ENCODE measurements at regions not wholly inside any gene's neighbourhood (a gene's known extent, or its start where the extent isn't known, plus 50 kb on each side); places are given as distances from the start of the nearest gene placed in this dataset.
A peak's percentile ranks its signal among the peaks of the same experiment; 100 is the strongest.

DNA sequence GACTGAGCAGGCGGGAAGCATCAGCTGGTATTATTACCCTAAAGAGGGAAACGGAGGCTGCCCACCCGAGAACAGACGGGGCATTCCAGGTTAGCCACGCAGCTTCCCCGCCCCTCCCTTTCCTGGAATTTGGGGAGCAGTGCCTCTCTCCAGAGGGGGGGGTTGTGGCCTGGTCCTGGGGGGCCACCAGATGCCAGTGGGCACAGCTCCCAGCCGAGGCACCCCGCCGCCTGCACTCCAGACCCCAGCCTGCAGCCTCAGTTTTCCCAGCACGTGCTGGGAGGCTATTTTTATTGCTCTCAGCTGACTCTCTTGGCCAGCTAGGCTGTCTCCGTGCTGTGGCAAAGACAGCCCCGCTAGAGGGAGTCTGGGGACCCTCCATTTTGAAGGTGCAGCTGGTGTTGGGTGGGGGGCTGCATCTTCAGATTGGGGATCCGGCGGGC is 62.7 kb upstream of the GSE1 start:
- no peak for DNase-seq

DNA sequence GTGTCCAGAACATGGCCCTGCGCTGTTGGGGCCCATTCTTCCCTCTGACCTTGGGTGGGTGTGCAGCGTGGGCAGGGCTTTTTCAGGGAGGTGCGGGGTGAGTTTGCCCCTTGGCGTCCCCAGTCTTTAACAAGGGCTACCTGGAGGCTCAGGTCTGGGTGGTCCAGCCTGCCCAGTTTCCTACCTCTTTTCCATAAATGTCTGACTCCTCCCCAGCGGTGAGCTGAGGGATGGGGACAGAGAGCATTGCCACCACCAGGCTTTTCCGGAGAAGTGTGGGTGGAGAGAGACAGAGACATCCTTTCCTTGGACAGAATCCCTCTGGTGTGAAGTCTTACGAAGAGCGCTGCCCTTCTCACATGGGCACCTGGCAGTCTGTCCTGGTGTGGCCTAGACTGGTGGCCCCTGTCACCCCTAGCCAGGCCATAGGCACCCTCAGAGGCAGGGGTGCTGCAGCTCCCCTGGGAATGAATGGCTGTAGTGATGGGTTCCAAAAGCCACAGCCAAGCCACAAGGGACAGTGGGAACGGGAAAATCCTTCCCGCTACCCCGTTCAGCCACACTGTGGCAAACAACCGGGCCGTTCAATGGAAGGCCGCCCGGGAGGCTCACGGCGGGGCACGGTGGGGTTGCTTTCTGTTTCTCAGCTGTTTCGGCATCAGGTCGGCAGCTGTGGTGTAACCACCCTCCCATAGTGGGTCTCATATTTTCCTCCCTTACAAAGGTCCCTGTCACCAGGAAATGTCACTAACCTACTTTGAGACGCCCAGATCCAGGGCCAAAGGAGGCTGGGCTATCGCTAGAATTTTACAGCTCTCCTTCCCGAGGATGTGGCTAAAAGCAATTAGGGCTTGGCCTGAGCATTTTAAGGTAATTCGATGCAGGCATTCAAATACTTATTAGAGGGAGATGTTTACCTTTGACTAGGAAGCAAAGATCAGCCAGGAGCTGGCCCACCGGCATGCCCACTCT is 61.9 kb upstream of the GSE1 start:
- DNase-seq: no peak

DNA sequence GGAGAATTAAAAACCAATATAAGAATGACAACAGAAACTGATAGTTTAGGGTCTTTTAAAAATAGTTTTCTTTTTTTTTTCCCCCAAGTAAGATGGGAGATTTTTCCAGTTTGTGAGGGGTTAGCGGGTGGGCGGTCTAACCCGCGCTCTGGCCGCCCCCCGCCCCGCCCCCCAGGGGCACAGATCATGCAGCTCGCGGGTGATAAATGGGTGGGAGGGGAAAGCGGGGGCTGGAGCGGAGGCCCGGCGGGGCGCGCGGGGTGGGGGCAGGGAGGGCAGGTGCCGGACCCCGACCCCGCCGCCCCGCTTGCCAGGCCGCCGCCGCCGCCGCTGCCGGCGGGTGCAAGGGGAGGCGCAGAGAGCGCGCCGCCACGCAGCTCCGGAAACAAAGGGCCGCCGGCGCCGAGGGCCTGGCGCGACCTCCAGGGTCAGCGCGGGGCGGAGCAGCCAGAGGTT is 60.1 kb upstream of the GSE1 start:
- no peak for DNase-seq

DNA sequence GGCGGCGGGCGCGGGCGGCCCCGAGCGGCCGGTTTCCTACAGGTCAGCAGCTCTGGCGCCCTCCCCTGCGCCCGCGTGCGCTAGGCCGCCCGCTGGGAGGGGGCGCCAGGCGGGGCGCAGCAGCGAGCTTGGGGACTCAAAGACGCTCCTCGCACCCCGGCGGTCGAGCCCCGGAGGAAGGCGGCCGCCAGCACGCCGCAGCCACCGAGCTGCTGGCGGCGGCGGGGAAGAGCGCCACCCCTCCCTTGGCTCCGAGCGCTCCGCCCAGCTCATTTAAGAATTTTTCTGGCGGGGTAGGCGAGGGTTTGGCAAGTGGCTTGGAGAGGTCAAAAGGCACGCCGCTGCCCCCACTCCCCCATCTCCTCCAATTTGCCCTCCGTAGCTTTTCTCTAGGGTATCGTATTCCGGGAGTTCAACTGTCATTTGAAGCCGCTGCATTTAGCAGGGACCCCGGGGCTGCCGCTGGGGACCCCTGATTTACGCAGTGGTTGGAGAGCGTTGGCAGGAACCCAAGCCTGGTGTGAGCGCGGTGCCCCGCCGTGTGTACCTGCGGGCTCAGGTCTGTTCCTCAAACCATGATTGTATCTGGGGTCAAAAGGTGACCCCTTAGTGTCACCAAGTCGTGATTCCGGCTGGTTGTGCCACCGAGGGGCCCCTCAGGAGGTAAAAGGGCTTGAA is 59.5 kb upstream of the GSE1 start:
- DNase-seq: peak; percentile 61 to 75

DNA sequence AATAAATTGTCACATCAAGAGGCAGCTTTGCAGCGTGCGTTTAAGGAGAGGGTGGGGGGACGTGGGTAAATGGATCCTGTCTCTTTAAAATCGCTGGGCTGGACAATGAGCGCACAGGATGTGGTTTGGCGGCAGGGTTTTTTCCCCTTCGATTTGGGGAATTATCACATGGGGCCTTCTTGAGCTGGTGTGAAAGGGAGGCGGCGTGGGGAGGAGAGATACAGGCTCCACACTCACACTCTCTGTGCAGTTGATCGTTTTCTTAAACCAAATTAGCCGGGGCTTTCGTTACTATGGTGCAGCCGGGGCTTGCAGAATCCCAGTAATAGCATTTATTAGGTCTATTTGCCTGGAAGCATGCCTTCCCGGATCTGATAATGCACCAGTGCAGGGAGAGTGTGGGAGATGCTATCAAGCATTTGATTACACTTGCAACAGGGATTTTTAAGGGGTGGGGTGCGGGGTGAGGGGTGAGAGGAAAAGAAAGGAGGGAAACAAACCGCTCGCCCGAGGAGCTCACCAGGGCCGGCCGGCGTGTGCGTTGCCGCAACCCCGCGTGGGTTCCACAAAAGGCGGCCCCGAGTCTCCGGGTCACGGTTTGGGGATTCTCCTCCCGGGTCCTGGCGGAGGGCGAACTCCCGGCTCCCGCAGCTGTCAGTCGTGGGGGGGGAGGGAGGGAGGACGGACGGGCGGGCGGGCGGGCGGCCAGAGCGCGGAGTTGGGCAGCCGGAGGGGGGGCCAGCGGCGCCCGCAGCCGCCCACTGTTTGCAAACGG is 58.8 kb upstream of the GSE1 start:
- peak; percentile 86 to 91 for DNase-seq

DNA sequence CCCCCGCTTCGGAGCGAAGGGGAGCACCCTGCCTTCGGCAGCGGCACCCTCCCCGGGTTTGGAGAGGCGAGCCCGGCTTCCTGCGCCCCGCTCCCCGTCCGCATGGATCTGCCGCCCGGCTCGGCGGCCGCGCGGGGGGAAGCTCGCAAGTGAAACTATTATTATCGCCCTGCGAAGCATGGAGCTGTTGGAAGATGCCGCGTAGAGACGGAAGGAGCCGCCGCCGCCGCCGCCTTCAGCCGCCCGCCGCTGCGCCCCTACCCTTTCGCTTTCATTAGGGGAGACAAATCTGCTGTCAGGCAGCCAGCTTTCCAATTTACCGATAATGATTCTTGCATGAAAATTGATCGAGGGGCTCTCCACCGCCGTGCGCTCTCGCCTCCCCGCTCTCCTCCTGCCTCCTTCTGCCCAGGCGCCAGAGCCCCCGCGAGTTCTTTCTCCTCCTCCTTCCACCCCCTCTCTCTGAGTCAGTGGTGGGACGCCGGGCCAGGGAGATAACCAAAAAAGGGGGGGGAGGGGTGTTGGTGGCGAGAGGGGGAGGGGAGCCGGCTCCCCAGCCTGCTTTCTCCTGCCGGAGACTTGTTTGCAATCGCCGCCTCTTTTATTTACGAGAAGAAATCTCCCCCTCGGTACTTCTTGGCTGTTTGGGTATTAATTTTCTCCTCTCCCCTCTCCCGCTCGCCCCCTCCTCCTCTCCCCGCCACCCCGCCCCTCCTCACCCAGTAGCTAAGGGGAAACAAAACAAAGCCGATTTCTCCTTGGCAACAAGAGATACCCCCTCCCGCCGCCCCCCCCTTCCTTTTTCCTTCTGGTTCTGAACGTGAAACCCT is 58.0 kb upstream of the GSE1 start:
- DNase-seq: peak; percentile 33 to 47

DNA sequence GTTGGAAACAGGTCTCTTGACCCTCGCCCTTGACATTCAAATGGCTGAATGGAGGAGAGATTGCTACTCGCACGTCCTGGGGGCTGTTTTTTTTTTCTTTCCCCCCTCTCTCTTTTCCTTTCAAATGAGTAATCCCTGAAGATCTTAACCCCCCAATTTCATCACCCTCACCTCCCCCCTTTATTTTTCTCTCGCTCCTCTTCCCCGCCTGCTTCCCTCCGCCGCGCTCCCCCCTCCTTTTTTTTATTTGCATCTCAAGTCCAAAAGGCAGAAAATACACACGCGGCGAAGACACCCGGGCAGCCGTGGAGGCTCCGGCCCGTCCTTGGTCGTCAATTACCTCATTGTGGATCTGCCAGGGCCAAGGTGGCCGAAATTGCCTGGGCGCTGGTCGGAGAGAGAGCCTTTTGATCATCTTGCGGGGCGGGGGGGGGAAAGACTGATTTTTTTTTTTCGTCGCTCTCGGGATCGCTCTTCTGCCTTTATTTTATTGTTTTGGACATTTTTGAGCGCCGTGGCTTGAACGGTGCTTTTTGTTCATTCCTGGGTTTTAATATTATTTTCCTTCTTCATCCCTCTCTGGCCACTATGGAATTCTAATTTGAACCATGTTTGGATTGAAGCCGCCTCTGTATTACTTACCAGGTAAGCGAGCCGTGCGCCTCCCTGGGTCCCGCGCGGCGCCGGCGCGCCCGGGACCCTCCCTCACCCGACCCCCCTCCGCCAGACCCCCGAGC is 57.2 kb upstream of the GSE1 start:
- DNase-seq: no peak

DNA sequence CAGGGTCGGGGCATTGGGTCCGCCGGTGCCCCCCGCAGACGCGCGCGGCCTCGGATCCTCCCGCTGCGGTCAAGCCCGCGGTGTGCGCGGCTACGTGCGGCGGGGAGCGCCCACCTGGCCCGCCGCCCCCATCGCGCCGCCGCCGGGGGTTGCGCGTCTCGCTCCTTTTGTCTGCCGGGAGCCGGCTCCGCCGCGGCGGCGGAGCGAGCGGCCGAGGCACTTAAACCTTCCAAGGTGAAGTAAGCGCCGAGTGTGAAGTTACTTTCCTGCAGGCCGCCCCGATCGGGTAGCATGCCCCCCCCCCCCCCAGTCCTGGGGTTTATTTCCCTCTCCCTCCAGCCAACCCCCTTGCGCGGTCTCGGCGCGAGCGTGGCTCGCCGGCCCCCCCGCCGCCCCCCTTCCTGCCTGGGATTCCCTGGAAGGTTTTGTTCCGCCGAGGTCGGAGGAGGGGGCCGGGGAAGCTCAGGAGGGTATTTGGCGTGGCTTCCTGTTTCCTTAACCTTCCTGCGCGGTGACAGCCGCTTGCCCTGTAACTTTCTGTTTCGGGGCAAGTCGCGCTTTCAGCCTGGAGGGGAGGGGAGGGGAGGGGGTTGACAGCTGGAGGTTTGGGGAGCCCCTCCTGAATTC is 56.6 kb upstream of the GSE1 start:
- DNase-seq: peak; percentile 24 to 52

DNA sequence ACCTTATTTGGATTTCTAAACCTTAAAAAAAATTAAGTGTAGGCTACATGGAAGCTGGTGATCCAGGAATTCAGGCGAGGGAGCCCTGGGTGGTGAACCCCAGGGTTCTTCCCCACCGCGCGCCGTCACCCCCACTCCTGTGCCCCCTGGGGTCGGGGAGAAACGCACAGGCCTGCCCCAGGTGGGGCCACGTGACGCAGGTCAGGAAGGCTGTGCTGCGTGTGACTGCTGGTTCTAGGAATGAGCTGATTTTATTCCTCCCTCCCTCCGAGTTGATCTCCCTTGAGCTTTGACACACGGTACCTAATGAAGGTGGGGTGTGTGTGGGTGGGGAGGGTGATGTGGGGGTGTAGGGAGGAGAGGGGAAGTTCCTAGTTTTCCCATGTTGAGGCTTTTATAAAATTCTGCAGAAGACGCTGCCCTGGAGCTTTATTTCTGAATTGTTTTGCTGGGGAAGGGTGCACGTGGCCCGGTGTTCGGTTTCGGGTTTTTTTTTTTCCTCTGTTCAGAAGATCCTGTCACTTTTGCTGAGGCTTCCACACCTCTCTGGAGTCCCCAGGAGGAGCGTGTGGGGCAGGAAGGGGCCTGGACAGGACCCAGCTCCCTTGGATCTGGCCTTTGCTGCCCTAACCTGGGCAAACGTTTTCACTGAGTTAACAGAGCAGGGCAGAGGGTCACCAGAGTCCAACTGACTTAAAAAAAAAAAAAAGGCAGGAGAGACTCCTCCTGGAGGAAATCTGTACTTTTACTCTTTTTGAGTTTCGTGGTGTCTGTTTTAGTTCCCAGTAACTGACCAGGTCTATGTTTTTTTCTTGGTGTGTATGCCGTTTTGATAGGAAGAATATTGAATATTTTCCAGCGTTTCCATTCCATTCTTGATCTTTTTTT is 55.8 kb upstream of the GSE1 start:
- DNase-seq: no peak

DNA sequence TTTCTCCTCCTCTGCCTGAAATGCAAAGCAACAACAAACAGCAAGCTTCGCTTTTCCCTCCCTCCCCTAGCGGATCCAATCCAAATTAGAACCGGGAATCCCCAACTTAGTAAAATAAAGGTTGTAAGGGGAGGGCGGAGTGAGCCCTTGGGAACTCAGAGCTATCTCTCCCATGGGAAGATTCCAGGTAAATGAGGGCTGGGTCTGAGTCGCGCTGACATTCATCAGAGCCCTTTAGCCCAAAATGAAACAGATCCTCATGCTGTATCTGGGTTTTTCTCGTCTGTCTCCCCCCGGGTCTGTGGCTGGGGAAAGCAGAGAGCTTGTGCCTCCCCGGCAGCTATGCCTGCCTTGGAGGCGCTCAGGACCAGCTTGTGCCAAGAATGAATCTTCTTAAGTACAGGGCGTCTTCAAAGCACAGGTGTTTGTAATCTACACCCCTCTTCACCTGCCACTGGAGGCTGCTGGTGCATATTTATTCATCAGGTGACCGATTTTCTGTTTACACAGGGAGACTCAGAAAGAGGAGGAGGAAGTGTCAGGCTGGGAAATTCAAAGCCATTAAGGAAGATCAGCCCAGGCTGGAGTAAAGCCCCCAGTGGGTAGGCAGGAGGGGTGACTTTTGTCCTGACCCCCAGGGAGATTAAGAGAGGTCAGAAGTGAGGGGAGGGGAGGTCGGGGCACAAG is 55.0 kb upstream of the GSE1 start:
- DNase-seq: no peak

DNA sequence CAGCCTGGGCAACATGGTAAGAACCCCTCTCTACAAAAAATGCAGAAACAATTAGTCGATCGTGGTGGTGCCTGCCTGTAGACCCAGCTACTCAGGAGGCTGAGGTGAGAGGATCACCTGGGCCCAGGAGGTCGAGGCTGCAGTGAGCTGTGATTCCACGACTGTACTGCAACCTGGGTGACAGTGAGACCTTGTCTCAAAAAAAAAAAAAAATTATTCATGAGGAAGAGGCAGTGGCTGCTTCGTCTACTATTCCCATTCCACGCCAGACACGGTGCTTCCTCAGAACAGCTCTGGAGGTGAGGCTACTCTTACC is 52.2 kb upstream of the GSE1 start:
- DNase-seq: no peak

DNA sequence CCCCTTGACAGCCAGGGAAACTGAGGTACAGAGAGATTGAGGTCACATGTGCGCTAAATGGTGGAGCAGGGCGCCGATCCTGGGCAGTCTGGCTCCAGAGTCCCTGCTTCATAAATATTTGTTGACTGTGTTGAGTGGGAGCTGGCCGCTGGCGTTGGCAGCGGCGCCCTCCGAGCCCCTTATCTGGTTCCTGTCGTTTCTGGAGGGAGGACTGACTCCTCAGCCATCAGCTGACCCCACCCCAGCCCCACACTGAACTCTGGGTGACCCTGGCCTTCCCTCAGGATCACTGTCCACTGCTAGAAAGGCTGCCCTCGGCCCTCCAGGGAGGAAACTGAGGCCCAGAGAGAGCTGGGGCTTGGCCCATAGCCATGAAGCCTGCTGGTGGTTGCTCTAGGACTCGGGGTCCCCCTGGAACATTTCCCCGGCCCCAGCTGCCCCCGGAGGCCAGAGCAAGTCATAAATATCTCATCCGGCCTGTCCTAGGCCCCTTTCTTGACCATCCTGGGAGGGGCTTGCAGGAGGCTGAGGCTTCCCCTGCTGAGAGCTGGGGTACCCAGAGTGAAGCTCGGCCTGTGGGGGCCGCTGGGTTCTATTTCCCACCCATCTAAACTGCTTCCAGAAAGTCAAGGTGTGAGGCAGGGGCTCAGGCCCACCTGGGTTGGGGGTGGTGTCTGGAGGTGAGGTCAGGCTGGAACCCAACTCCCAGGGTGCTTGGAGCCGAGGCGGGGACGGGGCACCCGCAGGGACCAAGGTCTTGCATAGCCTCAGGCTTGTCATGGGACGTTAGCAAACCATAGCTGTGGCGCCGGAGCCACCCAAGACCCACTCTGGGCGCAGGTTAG is 51.7 kb upstream of the GSE1 start:
- DNase-seq: no peak

DNA sequence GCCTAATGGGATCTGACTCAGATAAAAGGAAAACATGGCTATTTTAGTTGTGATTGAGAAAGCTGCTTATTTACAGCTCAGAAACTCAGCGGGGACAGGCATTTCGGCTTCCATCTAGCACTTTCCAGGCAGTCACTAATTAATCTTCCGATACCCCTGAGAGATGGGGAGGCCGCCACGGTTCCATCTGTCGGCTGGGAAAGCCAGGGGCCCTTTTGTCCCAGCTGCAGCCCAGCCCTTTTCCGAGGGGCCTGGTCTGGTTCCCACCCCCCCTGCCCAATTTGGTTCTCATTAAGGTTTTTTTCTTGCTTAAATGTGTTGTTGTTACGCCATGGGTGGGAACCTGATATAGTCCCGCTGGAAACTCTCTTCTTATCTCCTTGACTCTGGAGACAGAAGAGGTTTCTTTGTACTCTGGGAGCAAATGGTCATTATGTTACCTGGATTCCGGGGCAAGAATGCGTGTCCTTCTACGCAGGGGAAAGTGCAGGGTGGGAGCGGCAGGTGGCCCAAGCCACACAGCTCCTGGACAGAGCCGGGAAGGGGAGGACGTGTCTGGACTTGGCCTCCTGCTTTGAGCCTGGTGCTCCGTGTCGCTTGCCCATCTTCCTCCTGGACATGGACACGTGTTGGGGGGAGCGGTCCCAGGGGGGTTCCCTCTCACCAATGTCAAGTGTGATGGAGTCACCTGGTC is 50.9 kb upstream of the GSE1 start:
- DNase-seq: no peak

DNA sequence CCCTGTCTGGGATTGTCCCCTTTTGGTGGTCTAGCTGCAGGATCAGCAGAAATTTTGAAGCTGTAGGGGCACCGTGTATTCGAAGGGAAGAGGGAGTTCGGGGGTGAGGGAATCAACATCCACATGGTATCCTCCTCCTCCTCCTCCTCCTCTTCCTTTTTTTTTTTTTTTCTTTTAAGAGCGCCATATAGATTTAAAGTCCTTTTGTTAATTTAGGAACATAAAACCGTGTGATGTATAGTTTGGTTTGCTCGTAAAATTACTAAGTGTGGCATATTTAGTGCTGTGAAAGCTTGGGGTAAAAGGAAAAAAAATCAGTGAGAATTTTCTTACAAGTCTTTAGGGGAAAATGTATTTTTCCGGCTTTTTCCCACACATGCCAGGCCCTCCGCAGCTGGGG is 50.1 kb upstream of the GSE1 start:
- no peak for DNase-seq
